ENCODE measurements at regions not wholly inside any gene's neighbourhood (a gene's known extent, or its start where the extent isn't known, plus 50 kb on each side); places are given as distances from the start of the nearest gene placed in this dataset.
A peak's percentile ranks its signal among the peaks of the same experiment; 100 is the strongest.

DNA sequence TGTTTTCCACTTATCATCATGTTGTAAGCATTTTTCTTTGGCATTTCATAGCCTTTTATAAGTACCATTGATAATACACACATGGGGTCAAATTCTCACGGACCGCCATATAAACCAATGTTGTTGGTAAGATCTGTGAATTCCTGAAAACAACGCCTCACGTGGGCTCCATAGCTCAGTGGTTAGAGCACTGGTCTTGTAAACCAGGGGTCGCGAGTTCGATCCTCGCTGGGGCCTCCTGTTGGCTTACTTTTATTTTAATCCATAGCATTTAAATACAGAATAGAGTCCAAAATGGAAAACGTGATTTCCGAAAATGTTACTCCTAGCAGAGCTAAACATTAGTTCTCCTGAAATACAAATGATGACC is 83.1 kb downstream of the HHIPL2 start (continued):
- TF ChIP-seq ZNF133 (tag by site-specific recombination; IDR thresholded peaks at IDR 0.05), result no peak
- TF ChIP-seq SALL2 (tag by site-specific recombination; IDR thresholded peaks at IDR 0.05; ENCODE audit: borderline replicate concordance), result no peak
- no peak for TF ChIP-seq ZNF548 (tag by site-specific recombination; IDR thresholded peaks at IDR 0.05)
- TF ChIP-seq ZNF138 (tag by site-specific recombination; IDR thresholded peaks at IDR 0.05; ENCODE audit: borderline replicate concordance), result no peak
- no peak for TF ChIP-seq ZNF514 (tag by site-specific recombination; IDR thresholded peaks at IDR 0.05)
- no peak for TF ChIP-seq ELK4 (IDR thresholded peaks at IDR 0.05; ENCODE audit: borderline replicate concordance, low read depth, low read length)
- TF ChIP-seq ZNF292 (tag by site-specific recombination; IDR thresholded peaks at IDR 0.05; ENCODE audit: borderline replicate concordance, low read depth), result no peak
- no peak for TF ChIP-seq ZNF792 (tag by site-specific recombination; IDR thresholded peaks at IDR 0.05)
- TF ChIP-seq KLF7 (tag by site-specific recombination; IDR thresholded peaks at IDR 0.05; ENCODE audit: borderline replicate concordance), result no peak
- no peak for TF ChIP-seq EGR2 (tag by site-specific recombination; IDR thresholded peaks at IDR 0.05; ENCODE audit: low read depth)
- peak; percentile 73; the same call in 1 of the 2 replicates for TF ChIP-seq ZNF561 (tag by site-specific recombination; IDR thresholded peaks at IDR 0.05; ENCODE audit: borderline replicate concordance)
- TF ChIP-seq ZNF404 (tag by site-specific recombination; IDR thresholded peaks at IDR 0.05), result no peak
- no peak for TF ChIP-seq ZNF704 (tag by site-specific recombination; IDR thresholded peaks at IDR 0.05)
- 0 out of 2 replicates have a peak, but pooled peaks have one; percentile 72 for TF ChIP-seq ZNF501 (tag by site-specific recombination; IDR thresholded peaks at IDR 0.05)
- no peak for TF ChIP-seq ZBTB48 (tag by site-specific recombination; IDR thresholded peaks at IDR 0.05)
- TF ChIP-seq ZNF48 (tag by site-specific recombination; IDR thresholded peaks at IDR 0.05), result no peak
- TF ChIP-seq KLF17 (tag by site-specific recombination; IDR thresholded peaks at IDR 0.05), result no peak
- no peak for TF ChIP-seq ZBTB20 (tag by site-specific recombination; IDR thresholded peaks at IDR 0.05)
- TF ChIP-seq ZNF596 (tag by site-specific recombination; IDR thresholded peaks at IDR 0.05), result no peak
- TF ChIP-seq IKZF3 (tag by site-specific recombination; IDR thresholded peaks at IDR 0.05), result no peak
- no peak for TF ChIP-seq INSM2 (tag by site-specific recombination; IDR thresholded peaks at IDR 0.05)
- TF ChIP-seq ZNF416 (tag by site-specific recombination; IDR thresholded peaks at IDR 0.05), result no peak
- 0 out of 2 replicates have a peak, but pooled peaks have one; percentile 6 for TF ChIP-seq GFI1B (tag by site-specific recombination; IDR thresholded peaks at IDR 0.05)
- no peak for TF ChIP-seq ZBTB17 (tag by site-specific recombination; IDR thresholded peaks at IDR 0.05)
- no peak for TF ChIP-seq ZNF518A (tag by site-specific recombination; conservative IDR thresholded peaks at IDR 0.05; ENCODE audit: low read depth)
- no peak for TF ChIP-seq FEZF1 (tag by site-specific recombination; IDR thresholded peaks at IDR 0.05)
- TF ChIP-seq ZNF610 (tag by site-specific recombination; IDR thresholded peaks at IDR 0.05; ENCODE audit: borderline replicate concordance), result no peak
- no peak for TF ChIP-seq MEIS1 (CRISPR knock-in tag; IDR thresholded peaks at IDR 0.05; ENCODE audit: borderline replicate concordance)
- TF ChIP-seq ZBTB21 (tag by site-specific recombination; IDR thresholded peaks at IDR 0.05), result 0 out of 2 replicates have a peak, but pooled peaks have one; percentile 12
- no peak for TF ChIP-seq SCRT2 (tag by site-specific recombination; IDR thresholded peaks at IDR 0.05)
- TF ChIP-seq ZNF132 (tag by site-specific recombination; IDR thresholded peaks at IDR 0.05; ENCODE audit: borderline replicate concordance), result no peak

All from HEK293 (cell line).